ENCODE measurements at regions not wholly inside any gene's neighbourhood (a gene's known extent, or its start where the extent isn't known, plus 50 kb on each side); places are given as distances from the start of the nearest gene placed in this dataset.
A peak's percentile ranks its signal among the peaks of the same experiment; 100 is the strongest.

DNA sequence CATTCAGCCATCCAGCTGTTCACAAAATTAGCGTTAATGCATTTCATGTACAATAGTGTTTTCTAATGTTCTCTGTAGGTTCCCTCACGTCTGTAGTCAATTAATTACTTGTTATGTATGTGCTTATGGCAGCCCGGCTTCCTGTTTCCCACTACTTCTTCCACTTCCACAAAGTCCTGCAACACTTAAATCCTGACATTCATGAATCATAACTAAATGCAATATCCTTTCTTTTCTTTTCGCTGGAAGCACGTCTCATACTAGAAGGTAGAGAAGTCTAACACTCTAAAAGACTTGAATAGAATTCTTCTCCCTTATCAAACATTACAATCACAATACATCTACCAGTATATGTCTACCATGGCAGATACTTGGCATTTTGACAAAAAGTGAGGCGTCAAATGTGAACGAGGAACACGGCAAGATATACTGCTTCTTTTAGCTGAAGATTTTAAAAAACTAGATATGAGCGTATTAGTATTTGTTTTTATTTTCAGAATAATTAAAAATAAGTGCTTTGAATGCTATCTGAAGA lies 239.0 kb upstream of the DIAPH2 start:
- BruUV-seq (replicated peaks): no TSS peak
- POLR2A ChIA-PET (ENCODE audit: low non-redundant PET): no interaction called here
- Histone ChIP-seq H3K4me3 (ENCODE audit: low read depth, low read length, poor library complexity, severe bottlenecking) (no peak overlapping the region), H3K27ac (ENCODE audit: low read depth, low read length, poor library complexity, severe bottlenecking) (no peak overlapping the region), H3K36me3 (ENCODE audit: insufficient read depth, low read length, poor library complexity, severe bottlenecking) (no peaks in the 10 kb centered on the region), H3K27me3 (replicated peaks; ENCODE audit: insufficient read depth, low read depth, low read length, poor library complexity) (peaks cover 4% of the 10 kb centered on the region), H3K9me3 (ENCODE audit: low read depth, low read length, poor library complexity, severe bottlenecking) (no peaks in the 10 kb centered on the region), H3K4me1 (ENCODE audit: insufficient read depth, low read length, poor library complexity, severe bottlenecking) (no peaks in the 10 kb centered on the region)
- CTCF ChIA-PET: no interaction called here
- intact Hi-C loops (cut with micrococcal nuclease; ENCODE audit: unreplicated experiment): loop anchor here (2.0 kb wide), 1 partner anchor 21 kb away; no protein-coding TSS in a partner anchor
- TF ChIP-seq CTCF (conservative IDR thresholded peaks at IDR 0.05; ENCODE audit: low read depth, low read length) (no peak), EZH2 (IDR thresholded peaks at IDR 0.05; ENCODE audit: borderline replicate concordance, low read depth, low read length, poor library complexity, severe bottlenecking) (no peak)
- DNase-seq (ENCODE audit: low spot score): peak; percentile 1

DNA sequence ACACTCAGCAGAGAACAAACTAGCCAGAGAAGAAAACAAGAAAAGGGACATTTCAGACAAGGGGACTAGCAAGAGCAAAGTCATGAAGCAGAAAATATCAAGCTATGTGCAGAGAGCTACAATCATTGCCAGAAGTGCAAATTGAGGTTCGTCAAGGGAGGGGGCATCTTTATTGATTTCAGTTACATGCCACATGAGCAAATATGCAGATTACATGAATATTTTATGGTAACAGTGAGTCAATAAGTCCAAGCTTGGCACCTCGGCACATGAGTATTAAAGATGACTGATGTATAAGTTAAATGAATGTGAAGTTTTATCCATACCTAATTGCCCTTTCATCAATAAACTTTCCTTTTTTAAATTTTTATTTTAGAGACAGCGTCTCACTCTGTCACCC lies 238.1 kb upstream of the DIAPH2 start:
- H3K9me3 ChIP-seq (ENCODE audit: low read depth, low read length, poor library complexity, severe bottlenecking): no peaks in the 10 kb centered on the region
- no TSS peak for BruUV-seq (replicated peaks)
- H3K27ac ChIP-seq (ENCODE audit: low read depth, low read length, poor library complexity, severe bottlenecking): no peak overlapping the region
- POLR2A ChIA-PET (ENCODE audit: low non-redundant PET): no interaction called here
- no peak for TF ChIP-seq EZH2 (IDR thresholded peaks at IDR 0.05; ENCODE audit: borderline replicate concordance, low read depth, low read length, poor library complexity, severe bottlenecking)
- TF ChIP-seq CTCF (conservative IDR thresholded peaks at IDR 0.05; ENCODE audit: low read depth, low read length): no peak
- no peaks in the 10 kb centered on the region for H3K4me1 ChIP-seq (ENCODE audit: insufficient read depth, low read length, poor library complexity, severe bottlenecking)
- DNase-seq (ENCODE audit: low spot score): no peak
- no peak overlapping the region for H3K4me3 ChIP-seq (ENCODE audit: low read depth, low read length, poor library complexity, severe bottlenecking)
- H3K36me3 ChIP-seq (ENCODE audit: insufficient read depth, low read length, poor library complexity, severe bottlenecking): no peaks in the 10 kb centered on the region
- intact Hi-C loops (cut with micrococcal nuclease; ENCODE audit: unreplicated experiment): no loop called here
- CTCF ChIA-PET: no interaction called here
- peaks cover 3% of the 10 kb centered on the region for H3K27me3 ChIP-seq (replicated peaks; ENCODE audit: insufficient read depth, low read depth, low read length, poor library complexity)

DNA sequence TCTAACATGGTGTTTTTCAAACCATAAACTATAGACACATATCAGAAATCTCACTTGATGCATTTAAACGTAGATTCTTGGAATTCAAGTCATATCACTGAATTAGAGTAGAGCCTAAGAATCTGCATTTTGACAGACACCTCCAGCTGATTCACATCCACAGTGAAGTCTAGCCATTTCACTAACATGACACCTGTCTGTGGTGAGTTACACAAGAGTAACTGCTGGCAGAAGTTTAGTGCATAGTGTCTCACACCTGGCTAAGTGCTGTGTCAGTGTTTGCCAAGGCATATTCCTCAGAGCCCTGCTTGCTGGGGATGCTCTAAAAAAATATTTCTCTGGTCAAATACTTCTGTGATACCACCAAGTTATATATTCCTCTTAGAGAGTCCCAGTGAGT lies 237.5 kb upstream of the DIAPH2 start:
- Histone ChIP-seq H3K4me1 (ENCODE audit: insufficient read depth, low read length, poor library complexity, severe bottlenecking) (no peaks in the 10 kb centered on the region), H3K9me3 (ENCODE audit: low read depth, low read length, poor library complexity, severe bottlenecking) (no peaks in the 10 kb centered on the region), H3K27me3 (replicated peaks; ENCODE audit: insufficient read depth, low read depth, low read length, poor library complexity) (no peaks in the 10 kb centered on the region), H3K36me3 (ENCODE audit: insufficient read depth, low read length, poor library complexity, severe bottlenecking) (no peaks in the 10 kb centered on the region), H3K4me3 (ENCODE audit: low read depth, low read length, poor library complexity, severe bottlenecking) (no peak overlapping the region), H3K27ac (ENCODE audit: low read depth, low read length, poor library complexity, severe bottlenecking) (no peak overlapping the region)
- ChIA-PET CTCF (no interaction called here), POLR2A (ENCODE audit: low non-redundant PET) (no interaction called here)
- no peak for TF ChIP-seq CTCF (conservative IDR thresholded peaks at IDR 0.05; ENCODE audit: low read depth, low read length)
- no peak for TF ChIP-seq EZH2 (IDR thresholded peaks at IDR 0.05; ENCODE audit: borderline replicate concordance, low read depth, low read length, poor library complexity, severe bottlenecking)
- no peak for DNase-seq (ENCODE audit: low spot score)
- intact Hi-C loops (cut with micrococcal nuclease; ENCODE audit: unreplicated experiment): no loop called here
- BruUV-seq (replicated peaks): no TSS peak

Data from A673 (cell line).